AG09309 (cell line): ENCODE measurements at regions not wholly inside any gene's neighbourhood (a gene's known extent, or its start where the extent isn't known, plus 50 kb on each side); places are given as distances from the start of the nearest gene placed in this dataset.

Experiments used
- DNase-seq: peaks from one replicate; pipeline ENCODE4 v3.0.0-alpha.2; 2010; ENCODE audit warnings: low read depth
- H3K4me3 ChIP-seq: 2 replicates; pipeline ENCODE4 v1.5.1; 2011; ENCODE audit warnings: mild to moderate bottlenecking, low read depth, low read length, moderate library complexity; ENCODE audit not compliant: control insufficient read depth
- TF ChIP-seq, protein P1 (sequence below): IDR thresholded peaks from 2 replicates; pipeline ENCODE4 v1.5.1; 2011; ENCODE audit warnings: mild to moderate bottlenecking, low read depth, low read length, inconsistent platforms; ENCODE audit not compliant: insufficient read depth, control insufficient read depth; ENCODE audit errors: missing control alignments

DNA sequence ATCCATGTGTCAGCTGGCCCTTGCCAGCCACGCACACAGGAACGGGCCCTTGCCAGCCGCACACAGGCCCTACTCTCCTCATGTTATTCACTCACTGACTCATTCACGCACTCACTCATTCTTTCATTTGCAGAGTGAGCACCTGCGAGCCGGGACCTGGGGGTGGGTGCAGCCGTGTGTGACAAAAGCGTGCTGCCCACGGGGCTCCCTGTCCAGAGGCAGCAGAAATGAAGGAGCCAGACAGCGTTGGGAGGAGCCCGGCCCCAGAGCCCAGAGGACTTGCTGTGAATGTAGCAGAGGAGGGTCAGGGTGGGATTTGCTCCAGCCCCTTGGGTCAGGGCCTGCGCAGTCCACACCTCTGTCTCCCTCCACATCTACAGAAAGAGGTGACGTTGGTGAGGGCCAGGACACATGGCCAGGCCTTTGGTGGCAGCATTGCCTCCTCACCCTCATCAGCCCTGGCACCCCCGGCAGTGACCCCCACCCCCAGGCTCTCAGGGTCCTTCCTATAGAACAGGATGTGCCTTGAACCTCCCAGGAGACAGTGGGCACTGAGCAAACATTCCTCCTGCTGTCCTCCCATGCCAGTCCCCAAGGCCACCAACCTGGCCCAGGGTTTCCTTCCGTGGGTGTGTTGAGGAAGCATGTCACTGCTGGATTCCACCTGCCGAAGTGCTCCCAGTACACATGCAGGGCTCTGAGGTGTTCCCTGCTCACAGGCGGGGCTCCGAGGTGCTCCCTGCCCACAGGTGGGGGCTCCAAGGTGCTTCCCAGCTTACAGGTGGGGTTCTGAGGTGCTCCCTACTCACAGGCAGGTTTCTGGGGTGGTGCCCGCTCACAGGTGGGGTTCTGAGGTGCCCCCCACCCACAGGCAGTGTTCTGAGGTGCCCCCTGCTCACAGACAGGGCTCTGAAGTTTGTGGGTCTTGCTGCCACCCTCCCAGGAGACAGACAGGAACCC lies 105.7 kb downstream of the HMX1 start:
- no peak overlapping the region for H3K4me3 ChIP-seq
- TF ChIP-seq, protein P1, sequence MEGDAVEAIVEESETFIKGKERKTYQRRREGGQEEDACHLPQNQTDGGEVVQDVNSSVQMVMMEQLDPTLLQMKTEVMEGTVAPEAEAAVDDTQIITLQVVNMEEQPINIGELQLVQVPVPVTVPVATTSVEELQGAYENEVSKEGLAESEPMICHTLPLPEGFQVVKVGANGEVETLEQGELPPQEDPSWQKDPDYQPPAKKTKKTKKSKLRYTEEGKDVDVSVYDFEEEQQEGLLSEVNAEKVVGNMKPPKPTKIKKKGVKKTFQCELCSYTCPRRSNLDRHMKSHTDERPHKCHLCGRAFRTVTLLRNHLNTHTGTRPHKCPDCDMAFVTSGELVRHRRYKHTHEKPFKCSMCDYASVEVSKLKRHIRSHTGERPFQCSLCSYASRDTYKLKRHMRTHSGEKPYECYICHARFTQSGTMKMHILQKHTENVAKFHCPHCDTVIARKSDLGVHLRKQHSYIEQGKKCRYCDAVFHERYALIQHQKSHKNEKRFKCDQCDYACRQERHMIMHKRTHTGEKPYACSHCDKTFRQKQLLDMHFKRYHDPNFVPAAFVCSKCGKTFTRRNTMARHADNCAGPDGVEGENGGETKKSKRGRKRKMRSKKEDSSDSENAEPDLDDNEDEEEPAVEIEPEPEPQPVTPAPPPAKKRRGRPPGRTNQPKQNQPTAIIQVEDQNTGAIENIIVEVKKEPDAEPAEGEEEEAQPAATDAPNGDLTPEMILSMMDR: no peak
- no peak for DNase-seq

DNA sequence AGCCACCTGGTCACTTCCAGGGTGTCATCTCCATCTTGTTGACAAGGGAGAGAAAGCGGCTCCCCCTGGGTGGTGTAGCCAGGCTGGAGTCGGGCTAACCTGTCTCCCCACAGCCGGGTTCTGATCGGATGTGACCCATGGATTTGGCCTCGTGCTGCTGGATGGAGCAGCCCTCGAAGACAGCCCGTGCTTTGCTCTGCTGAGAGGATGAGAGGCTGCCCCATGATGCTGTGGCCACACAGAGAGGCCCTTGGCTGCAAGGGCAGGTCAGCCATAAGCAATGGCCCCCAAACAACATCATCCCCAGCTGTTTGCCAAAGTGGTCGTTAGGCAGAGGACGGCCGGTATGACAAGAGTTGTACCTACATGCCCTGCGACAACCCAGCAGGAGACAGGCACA lies 106.6 kb downstream of the HMX1 start:
- TF ChIP-seq, protein P1: no peak
- no peak for DNase-seq
- no peak overlapping the region for H3K4me3 ChIP-seq

DNA sequence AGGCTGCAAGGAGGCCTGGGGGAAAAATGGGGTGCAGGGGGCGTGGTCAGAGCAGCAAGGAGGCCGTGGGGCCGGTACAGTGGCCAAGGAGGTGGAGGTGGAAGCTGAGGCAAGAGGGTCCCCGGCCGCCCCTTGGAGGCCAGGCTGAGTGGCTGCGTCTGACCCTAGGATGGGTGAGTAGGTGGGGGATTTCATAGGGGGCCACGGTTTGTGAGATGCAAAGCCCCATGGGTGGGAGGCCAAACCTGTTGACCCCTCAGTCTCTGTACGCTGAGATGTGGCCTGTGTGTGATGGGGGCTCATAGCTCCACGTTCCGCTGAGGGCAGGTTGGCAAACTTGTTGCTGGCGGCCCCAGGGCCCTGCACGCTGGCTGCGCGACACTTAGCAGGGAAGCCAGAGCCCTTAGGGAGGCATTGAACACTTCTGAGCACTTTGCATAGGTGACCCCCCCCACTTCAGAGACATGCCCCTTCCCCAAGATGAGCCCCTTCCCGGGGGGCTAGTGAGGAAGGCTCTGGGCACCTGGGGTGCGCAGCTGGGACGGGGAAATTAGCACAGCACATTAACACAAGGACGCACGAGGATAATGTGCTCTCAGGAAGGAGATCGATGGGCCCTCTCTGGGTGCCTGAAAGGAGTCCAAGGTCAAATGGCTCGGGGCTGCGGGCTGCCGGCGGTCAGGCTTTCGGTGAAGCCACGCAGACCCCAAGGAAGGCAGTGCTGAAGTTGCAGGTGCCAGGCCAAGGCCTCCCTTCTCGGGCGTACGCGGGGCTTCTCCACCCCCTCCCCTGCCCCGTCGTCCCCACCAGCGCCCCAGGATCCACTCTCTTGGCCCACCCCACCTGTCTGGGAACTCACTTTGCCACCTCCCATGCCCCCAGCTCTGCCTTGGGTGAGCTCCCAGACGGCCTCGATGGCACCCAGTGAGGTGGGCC lies 107.4 kb downstream of the HMX1 start:
- TF ChIP-seq, protein P1: no peak
- DNase-seq: no peak
- H3K4me3 ChIP-seq: no peak overlapping the region

DNA sequence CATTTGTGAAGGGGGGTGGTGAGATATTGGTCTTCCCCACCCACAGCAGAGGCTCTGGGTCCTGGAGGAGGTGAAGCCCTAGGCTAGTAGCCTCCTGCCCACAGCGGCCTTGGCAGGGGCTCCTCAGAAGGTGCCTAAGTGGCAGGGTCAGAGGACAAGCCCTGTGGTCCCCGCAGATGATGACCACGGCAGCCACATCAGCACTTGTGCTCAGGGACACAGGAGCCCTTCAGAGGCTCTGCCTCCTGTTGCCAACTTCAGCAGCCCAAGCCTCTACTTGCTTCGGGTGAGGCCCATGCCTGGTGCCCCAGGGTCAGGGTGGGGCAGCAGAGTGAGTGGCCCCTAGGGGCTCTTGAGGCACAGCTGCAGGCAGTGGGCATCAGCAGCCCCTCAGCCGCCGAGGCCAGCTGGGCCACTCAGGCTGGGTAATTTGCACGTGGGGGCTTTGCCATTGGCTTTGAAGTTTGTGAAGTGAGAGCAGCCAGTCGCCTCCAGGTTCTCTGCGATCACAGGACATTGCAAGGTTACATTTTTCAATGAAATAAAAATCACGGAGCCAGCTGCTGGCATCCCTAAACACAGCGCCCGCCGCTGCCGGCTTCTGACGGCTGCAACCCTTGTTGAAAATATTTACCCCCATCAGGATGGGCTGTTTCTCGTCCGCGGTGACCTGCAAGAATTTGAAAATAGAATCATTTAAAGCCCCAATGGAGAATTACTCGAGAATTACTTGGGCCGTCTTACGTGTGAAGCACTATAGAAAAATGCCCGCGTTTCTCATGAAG lies 108.5 kb downstream of the HMX1 start:
- TF ChIP-seq, protein P1: no peak
- DNase-seq: no peak
- no peak overlapping the region for H3K4me3 ChIP-seq

DNA sequence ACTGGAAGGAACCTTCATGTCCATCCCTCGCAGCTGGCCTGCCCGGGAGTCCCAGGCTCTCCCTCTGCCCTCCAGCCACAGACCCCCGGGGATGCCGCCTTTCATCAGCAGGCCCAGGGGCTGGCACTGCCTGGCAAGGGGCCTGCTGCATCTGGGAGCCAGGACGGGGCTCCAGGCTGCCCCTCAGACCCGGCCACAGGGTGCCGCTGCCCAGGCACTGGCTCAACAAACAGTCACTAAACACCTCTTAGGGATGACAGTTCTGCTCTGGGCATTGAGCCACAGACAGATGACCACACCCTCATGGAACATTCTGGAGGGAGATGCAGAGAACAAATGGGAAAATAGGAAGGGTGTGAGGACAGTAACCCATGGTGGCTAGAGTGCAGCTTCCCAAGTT lies 109.3 kb downstream of the HMX1 start:
- no peak overlapping the region for H3K4me3 ChIP-seq
- no peak for DNase-seq
- TF ChIP-seq, protein P1: no peak

DNA sequence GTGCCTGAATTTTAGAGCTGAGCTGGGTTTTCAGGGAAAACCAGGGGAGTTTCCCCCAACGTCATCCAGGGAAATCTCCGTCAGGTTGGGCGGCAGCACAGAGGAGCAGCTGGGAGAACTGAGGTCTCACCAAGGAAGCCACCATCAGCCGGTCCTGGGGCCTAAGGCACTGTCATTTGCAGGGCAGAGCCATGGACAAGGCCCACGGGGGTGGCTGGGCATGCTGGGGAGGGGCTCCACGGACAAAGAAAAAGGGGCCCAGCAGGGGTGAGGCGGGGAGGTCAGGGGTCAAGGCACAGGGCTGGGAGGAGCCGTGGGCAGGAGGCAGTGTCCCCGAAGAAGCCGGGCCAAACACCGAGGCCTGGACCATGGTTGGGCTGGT lies 109.8 kb downstream of the HMX1 start:
- TF ChIP-seq, protein P1: no peak
- DNase-seq: no peak
- no peak overlapping the region for H3K4me3 ChIP-seq
